Ascending aorta (tissue), 2 donors: ENCODE measurements at regions not wholly inside any gene's neighbourhood (a gene's known extent, or its start where the extent isn't known, plus 50 kb on each side); places are given as distances from the start of the nearest gene placed in this dataset.
"Not testable (repeated sequence)": the region's sequence is repeated elsewhere in the genome, so short reads cannot be mapped to it uniquely, and the experiment has no call there.

Source experiments
- DNase-seq, 2 donors: peaks; one replicate each; pipeline ENCODE4 v3.0.0-alpha.2; 2019; ENCODE audit warnings: low spot score in 2 of 2
- H3K27ac ChIP-seq, 2 donors: fragments of 200-600 bp; sonication (generic); one replicate each; pipeline ENCODE4 v1.5.1; 2016 to 2017; ENCODE audit warnings: mild to moderate bottlenecking in 1 of 2
- H3K27me3 ChIP-seq: fragments of 200-600 bp; sonication (generic); one replicate; pipeline ENCODE4 v1.5.1; 2017
- H3K36me3 ChIP-seq, 2 donors: fragments of 200-600 bp; sonication (generic); one replicate each; pipeline ENCODE4 v1.5.1; 2016
- H3K4me1 ChIP-seq, 2 donors: fragments of 200-600 bp; sonication (generic); one replicate each; pipeline ENCODE4 v1.5.1; 2016 to 2017; ENCODE audit warnings: mild to moderate bottlenecking in 1 of 2
- H3K4me3 ChIP-seq, 2 donors: fragments of 200-600 bp; sonication (generic); one replicate each; pipeline ENCODE4 v1.5.1; 2016 to 2017; ENCODE audit warnings: mild to moderate bottlenecking in 1 of 2
- H3K9me3 ChIP-seq, 2 donors: fragments of 200-600 bp; sonication (generic); one replicate each; pipeline ENCODE4 v1.5.1; 2016
- intact Hi-C: fragments of 100-400 bp; cut with DNase I; formaldehyde crosslinking; loops from one replicate; pipeline ENCODE4 v1.15.1; 2023
- TF ChIP-seq, protein P1 (sequence below), 3 experiments: fragments of 200-600 bp in 2 of 3; fragments of 450-650 bp in 1 of 3; sonication (generic) in 2 of 3; IDR thresholded peaks; one replicate each; pipeline ENCODE4 v1.5.1; 2016 to 2019; ENCODE audit warnings: antibody characterized with exemption in 3 of 3, mild to moderate bottlenecking in 1 of 3, moderate library complexity in 1 of 3

DNA sequence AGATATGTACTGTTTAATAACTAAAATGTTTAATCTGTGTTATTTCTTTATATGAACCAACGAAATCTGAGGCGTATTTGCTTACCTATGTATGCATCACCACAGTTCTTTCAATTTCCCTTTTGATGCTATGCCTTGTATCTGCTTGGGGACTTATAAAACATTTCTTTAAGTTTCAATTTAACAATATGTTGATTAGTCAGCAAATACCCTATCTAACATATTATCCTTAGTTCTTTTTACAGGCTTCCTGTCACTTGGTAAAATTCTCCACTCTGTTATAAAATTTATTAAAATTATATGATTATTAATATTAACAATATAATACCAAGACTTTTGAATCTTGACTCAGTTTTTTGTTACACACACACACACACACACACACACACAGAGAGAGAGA is 174.3 kb downstream of the CPS1 start:
- Histone ChIP-seq H3K4me3 (no peak overlapping the region), H3K9me3 (no peaks in the 10 kb centered on the region), H3K4me1 (no peaks in the 10 kb centered on the region), H3K27me3 (no peaks in the 10 kb centered on the region), H3K36me3 (no peaks in the 10 kb centered on the region), H3K27ac (no peak overlapping the region)
- intact Hi-C loops, result no loop called here
- no peak for DNase-seq
- TF ChIP-seq, protein P1, sequence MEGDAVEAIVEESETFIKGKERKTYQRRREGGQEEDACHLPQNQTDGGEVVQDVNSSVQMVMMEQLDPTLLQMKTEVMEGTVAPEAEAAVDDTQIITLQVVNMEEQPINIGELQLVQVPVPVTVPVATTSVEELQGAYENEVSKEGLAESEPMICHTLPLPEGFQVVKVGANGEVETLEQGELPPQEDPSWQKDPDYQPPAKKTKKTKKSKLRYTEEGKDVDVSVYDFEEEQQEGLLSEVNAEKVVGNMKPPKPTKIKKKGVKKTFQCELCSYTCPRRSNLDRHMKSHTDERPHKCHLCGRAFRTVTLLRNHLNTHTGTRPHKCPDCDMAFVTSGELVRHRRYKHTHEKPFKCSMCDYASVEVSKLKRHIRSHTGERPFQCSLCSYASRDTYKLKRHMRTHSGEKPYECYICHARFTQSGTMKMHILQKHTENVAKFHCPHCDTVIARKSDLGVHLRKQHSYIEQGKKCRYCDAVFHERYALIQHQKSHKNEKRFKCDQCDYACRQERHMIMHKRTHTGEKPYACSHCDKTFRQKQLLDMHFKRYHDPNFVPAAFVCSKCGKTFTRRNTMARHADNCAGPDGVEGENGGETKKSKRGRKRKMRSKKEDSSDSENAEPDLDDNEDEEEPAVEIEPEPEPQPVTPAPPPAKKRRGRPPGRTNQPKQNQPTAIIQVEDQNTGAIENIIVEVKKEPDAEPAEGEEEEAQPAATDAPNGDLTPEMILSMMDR (IDR thresholded peaks at IDR 0.05), result no peak

DNA sequence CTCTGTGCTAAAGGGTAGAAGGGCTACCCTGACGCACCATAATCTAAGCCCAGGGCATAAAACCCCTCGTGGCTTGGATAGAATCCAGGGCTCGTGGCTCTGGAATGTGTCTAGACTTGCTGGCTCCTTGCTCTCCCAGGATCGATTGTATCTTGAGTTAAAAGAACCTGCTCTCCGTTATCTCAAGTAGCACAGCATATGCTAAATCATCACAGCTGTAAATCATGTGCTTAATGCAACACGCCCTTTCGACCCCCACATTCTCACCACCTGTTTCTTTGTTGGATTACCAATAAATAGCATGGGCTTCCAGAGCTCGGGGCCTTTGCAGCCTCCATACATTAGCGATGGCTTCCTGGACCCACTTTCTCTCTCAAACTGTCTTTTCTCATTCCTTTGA is 190.4 kb downstream of the CPS1 start:
- DNase-seq, H3K4me3 ChIP-seq, H3K36me3 ChIP-seq, H3K9me3 ChIP-seq, H3K27ac ChIP-seq, H3K27me3 ChIP-seq, intact Hi-C loops, H3K4me1 ChIP-seq: not testable (repeated sequence)

DNA sequence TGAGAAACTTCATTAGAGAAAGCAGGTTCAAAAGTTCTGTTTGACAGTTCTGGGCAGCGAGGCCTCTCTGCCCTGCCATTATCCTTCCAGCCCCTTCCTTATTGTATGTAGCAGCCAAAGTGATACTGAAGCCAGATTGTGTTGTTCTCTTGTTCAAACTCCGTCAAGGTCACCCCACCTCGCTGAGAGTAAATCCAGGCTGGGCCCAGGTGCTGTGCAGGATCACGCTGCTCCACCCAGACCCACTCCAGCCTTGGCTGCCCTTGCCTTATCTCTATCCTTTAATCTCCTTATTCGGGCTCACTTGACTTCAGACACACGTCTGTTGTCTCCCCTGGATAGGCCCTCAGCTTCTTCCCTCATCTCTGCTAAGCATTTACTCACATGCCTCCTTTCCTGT is 196.1 kb downstream of the CPS1 start:
- Histone ChIP-seq H3K27me3 (no peaks in the 10 kb centered on the region), H3K36me3 (no peaks in the 10 kb centered on the region), H3K4me1 (no peaks in the 10 kb centered on the region), H3K4me3 (no peak overlapping the region), H3K9me3 (no peaks in the 10 kb centered on the region), H3K27ac (no peak overlapping the region)
- no peak for DNase-seq
- intact Hi-C loops, result no loop called here
- TF ChIP-seq, protein P1 (IDR thresholded peaks at IDR 0.05), result no peak

DNA sequence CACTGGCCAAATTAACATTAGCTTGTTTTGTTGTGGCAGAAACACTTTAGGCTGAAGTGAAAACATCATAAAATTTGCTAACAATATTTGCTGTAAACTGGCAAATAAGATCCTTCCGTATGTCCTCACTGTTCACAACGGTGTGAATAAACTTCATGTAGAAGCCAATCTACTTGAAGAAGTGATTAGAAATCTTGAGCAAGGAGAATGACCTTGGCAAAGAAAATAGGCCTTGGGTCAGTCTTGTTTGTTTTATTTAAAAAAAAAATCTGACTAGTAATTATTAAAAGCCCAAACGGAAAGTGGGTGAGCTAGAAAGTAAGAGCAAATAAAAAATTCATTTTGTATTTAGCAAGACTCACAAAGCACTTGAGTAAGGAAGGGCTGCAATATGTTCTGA is 197.0 kb downstream of the CPS1 start:
- Histone ChIP-seq H3K27me3 (no peaks in the 10 kb centered on the region), H3K9me3 (no peaks in the 10 kb centered on the region), H3K4me1 (no peaks in the 10 kb centered on the region), H3K4me3 (no peak overlapping the region), H3K27ac (no peak overlapping the region), H3K36me3 (no peaks in the 10 kb centered on the region)
- intact Hi-C loops, result no loop called here
- TF ChIP-seq, protein P1 (IDR thresholded peaks at IDR 0.05), result no peak
- DNase-seq, result no peak

DNA sequence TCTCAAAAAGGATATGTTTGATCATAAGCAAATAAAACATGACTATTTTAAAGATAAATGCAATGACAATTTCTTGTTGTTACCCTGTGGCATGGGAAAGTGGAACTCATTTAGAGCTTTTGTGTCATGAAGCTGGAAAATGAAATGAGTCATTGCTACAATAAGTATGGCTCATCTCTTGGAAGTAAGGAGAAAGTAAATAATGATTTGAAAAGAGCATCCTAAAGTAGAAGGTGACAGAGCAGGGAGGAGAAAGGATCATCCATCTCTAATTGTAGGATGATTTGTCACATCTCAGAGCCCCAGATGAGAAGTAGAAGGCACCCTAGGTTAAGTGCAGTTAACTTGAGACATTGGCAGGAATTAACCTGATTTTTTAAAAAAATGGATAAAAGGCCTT is 200.5 kb downstream of the CPS1 start:
- Histone ChIP-seq H3K27me3 (no peaks in the 10 kb centered on the region), H3K36me3 (no peaks in the 10 kb centered on the region), H3K4me1 (no peaks in the 10 kb centered on the region), H3K27ac (no peak overlapping the region), H3K4me3 (no peak overlapping the region), H3K9me3 (no peaks in the 10 kb centered on the region)
- no peak for DNase-seq
- TF ChIP-seq, protein P1 (IDR thresholded peaks at IDR 0.05), result no peak
- intact Hi-C loops, result no loop called here

DNA sequence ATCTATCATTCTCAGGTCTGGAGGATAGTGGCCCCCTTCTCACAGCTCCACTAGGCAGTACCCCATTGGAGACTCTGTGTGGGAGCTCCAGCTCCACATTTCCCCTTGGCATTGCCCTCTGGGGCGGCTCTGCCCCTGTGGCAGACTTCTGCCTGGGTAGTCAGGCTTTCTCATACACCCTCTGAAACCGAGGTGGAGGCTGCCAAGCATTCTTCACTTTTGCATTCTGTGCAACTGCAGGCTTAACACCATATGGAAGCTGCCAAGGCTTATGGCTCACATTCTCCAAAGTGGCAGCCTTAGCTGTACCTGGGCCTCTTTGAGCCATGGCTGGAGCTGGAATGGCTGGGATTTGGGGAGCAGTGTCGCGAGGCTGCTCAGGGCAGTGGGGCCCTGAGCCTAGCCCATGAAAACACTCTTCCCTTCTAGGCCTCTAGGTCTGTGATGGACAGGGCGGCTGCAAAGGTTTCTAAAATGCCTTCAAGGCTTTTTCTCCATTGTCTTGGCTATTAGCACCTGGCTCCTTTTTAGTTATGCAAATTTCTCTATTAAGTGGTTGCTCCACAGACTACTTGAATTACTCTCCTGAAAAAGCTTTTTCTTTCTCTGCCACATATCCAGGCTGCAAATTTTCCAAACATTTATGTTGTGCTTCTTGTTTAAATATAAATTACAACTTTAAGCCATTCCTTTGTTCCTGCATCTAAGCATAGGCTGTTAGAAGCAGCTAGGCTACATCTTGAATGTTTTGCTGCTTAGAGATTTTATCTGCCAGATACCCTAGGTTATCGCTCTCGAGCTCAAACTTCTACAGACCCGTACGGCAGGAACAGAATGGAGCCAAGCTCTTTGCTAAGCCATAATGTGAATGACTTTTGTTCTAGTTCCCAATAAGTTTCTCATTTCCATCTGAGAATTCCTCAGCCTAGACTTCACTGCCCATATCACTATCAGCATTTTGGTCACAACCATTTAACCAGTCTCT is 206.5 kb downstream of the CPS1 start:
- no peaks in the 10 kb centered on the region for H3K36me3 ChIP-seq
- DNase-seq, result no peak
- intact Hi-C loops, result no loop called here
- no peaks in the 10 kb centered on the region for H3K4me1 ChIP-seq
- H3K4me3 ChIP-seq, result no peak overlapping the region
- H3K27me3 ChIP-seq, result no peaks in the 10 kb centered on the region
- no peak overlapping the region for H3K27ac ChIP-seq
- no peaks in the 10 kb centered on the region for H3K9me3 ChIP-seq
- TF ChIP-seq, protein P1 (IDR thresholded peaks at IDR 0.05), result no peak
